ENCODE measurements at regions not wholly inside any gene's neighbourhood (a gene's known extent, or its start where the extent isn't known, plus 50 kb on each side); places are given as distances from the start of the nearest gene placed in this dataset.

- 89 to 90% methylated on average over 3 of the region's 3 CpGs for whole genome bisulfite sequencing, 2 donors
- Histone ChIP-seq H3K4me1 (no peaks in the 10 kb centered on the region), H3K9me3 (no peaks in the 10 kb centered on the region), H3K36me3 (ENCODE audit: low read depth, missing control alignments) (no peaks in the 10 kb centered on the region), H3K4me3 (no peak overlapping the region), H3K27ac (no peak overlapping the region), H3K27me3 (no peaks in the 10 kb centered on the region)
- intact Hi-C loops (cut with DNase I; ENCODE audit: low total_unique reads): no loop called here
- no peak for DNase-seq
- no peak for TF ChIP-seq POLR2A (IDR thresholded peaks at IDR 0.05)
- TF ChIP-seq, protein P1, sequence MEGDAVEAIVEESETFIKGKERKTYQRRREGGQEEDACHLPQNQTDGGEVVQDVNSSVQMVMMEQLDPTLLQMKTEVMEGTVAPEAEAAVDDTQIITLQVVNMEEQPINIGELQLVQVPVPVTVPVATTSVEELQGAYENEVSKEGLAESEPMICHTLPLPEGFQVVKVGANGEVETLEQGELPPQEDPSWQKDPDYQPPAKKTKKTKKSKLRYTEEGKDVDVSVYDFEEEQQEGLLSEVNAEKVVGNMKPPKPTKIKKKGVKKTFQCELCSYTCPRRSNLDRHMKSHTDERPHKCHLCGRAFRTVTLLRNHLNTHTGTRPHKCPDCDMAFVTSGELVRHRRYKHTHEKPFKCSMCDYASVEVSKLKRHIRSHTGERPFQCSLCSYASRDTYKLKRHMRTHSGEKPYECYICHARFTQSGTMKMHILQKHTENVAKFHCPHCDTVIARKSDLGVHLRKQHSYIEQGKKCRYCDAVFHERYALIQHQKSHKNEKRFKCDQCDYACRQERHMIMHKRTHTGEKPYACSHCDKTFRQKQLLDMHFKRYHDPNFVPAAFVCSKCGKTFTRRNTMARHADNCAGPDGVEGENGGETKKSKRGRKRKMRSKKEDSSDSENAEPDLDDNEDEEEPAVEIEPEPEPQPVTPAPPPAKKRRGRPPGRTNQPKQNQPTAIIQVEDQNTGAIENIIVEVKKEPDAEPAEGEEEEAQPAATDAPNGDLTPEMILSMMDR (IDR thresholded peaks at IDR 0.05): no peak
These were observed 137.4 kb upstream of the SGK1 start for GRCh38 chr6:134455319-134455718.

- Histone ChIP-seq H3K36me3 (ENCODE audit: low read depth, missing control alignments) (no peaks in the 10 kb centered on the region), H3K9me3 (no peaks in the 10 kb centered on the region), H3K4me3 (no peak overlapping the region), H3K27me3 (no peaks in the 10 kb centered on the region), H3K27ac (no peak overlapping the region), H3K4me1 (no peaks in the 10 kb centered on the region)
- TF ChIP-seq POLR2A (IDR thresholded peaks at IDR 0.05): no peak
- TF ChIP-seq, protein P1 (IDR thresholded peaks at IDR 0.05): no peak
- intact Hi-C loops (cut with DNase I; ENCODE audit: low total_unique reads): no loop called here
- 56 to 76% methylated on average over 2 of the region's 2 CpGs for WGBS, 2 donors
- DNase-seq: no peak
These were observed 136.9 kb upstream of the SGK1 start for GRCh38 chr6:134454794-134455193.

GRCh38 chr6:134453792-134454510 lies 136.0 kb upstream of the SGK1 start:
- intact Hi-C loops (cut with DNase I; ENCODE audit: low total_unique reads): no loop called here
- H3K36me3 ChIP-seq (ENCODE audit: low read depth, missing control alignments): no peaks in the 10 kb centered on the region
- TF ChIP-seq, protein P1 (IDR thresholded peaks at IDR 0.05): no peak
- TF ChIP-seq POLR2A (IDR thresholded peaks at IDR 0.05): no peak
- no peak for DNase-seq
- H3K9me3 ChIP-seq: no peaks in the 10 kb centered on the region
- H3K4me1 ChIP-seq: no peaks in the 10 kb centered on the region
- H3K27me3 ChIP-seq: no peaks in the 10 kb centered on the region
- 86 to 94% methylated on average over 5 of the region's 5 CpGs for WGBS, 2 donors
- no peak overlapping the region for H3K27ac ChIP-seq
- no peak overlapping the region for H3K4me3 ChIP-seq

DNA sequence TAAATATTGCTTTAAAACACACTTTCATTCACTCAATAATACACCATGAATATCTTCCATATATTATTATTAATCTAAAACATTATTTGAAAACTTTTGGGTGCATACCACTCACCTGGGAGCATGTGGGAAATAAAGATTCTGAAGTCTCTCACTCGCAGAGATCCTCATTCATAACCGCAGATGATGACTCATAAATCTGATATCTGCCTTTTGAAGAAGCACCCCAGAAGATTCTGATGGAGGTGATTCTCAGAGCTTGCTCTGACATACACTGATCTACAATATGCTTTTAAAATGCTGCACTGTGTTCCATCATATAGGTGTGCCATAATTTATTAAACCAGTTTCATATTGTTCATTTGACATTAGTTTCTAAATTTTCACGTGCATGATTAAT lies 135.0 kb upstream of the SGK1 start:
- no peaks in the 10 kb centered on the region for H3K9me3 ChIP-seq
- 80 to 81% methylated on average over 3 of the region's 3 CpGs for WGBS, 2 donors
- no peak for TF ChIP-seq POLR2A (IDR thresholded peaks at IDR 0.05)
- TF ChIP-seq, protein P1 (IDR thresholded peaks at IDR 0.05): no peak

GRCh38 chr6:134451529-134451928 lies 133.6 kb upstream of the SGK1 start:
- Histone ChIP-seq H3K27ac (no peak overlapping the region), H3K9me3 (no peaks in the 10 kb centered on the region), H3K4me1 (no peaks in the 10 kb centered on the region), H3K4me3 (no peak overlapping the region), H3K27me3 (no peaks in the 10 kb centered on the region), H3K36me3 (ENCODE audit: low read depth, missing control alignments) (no peaks in the 10 kb centered on the region)
- DNase-seq: no peak
- intact Hi-C loops (cut with DNase I; ENCODE audit: low total_unique reads): no loop called here
- whole genome bisulfite sequencing, 2 donors: 80 to 100% methylated on average over 1 of the region's 1 CpG
- no peak for TF ChIP-seq POLR2A (IDR thresholded peaks at IDR 0.05)
- TF ChIP-seq, protein P1 (IDR thresholded peaks at IDR 0.05): no peak

More for the DNA sequence above, 135.0 kb upstream of the SGK1 start:
- intact Hi-C loops (cut with DNase I; ENCODE audit: low total_unique reads): no loop called here
- no peaks in the 10 kb centered on the region for H3K36me3 ChIP-seq (ENCODE audit: low read depth, missing control alignments)
- H3K27me3 ChIP-seq: no peaks in the 10 kb centered on the region
- H3K4me1 ChIP-seq: no peaks in the 10 kb centered on the region
- no peak overlapping the region for H3K4me3 ChIP-seq
- H3K27ac ChIP-seq: no peak overlapping the region
- no peak for DNase-seq
